Tibial nerve (tissue), 4 donors: ENCODE measurements at regions not wholly inside any gene's neighbourhood (a gene's known extent, or its start where the extent isn't known, plus 50 kb on each side); places are given as distances from the start of the nearest gene placed in this dataset.

Source experiments
- DNase-seq, 2 donors: peaks; one replicate each; pipeline ENCODE4 v3.0.0-alpha.2; 2019; ENCODE audit warnings: low spot score in 2 of 2
- H3K27ac ChIP-seq, 4 donors: fragments of 200-600 bp; sonication (generic) in 3 of 4; one replicate each; pipeline ENCODE4 v1.5.1; 2017 to 2019; ENCODE audit warnings: mild to moderate bottlenecking in 1 of 4
- H3K27me3 ChIP-seq, 2 donors: fragments of 200-600 bp; sonication (generic) in 1 of 2; one replicate each; pipeline versions ENCODE4 v1.5.1 to v1.6.0; 2017 to 2019
- H3K36me3 ChIP-seq, 3 donors: fragments of 200-600 bp; sonication (generic); one replicate each; pipeline ENCODE4 v1.5.1; 2018 to 2019
- H3K4me1 ChIP-seq, 4 donors: fragments of 200-600 bp; sonication (generic) in 3 of 4; one replicate each; pipeline ENCODE4 v1.5.1; 2017 to 2019
- H3K4me3 ChIP-seq, 4 donors: fragments of 200-600 bp; sonication (generic) in 3 of 4; one replicate each; pipeline ENCODE4 v1.5.1; 2017 to 2019; ENCODE audit warnings: mild to moderate bottlenecking in 1 of 4, moderate library complexity in 1 of 4
- H3K9me3 ChIP-seq, 4 donors: fragments of 200-600 bp; sonication (generic) in 3 of 4; one replicate each; pipeline ENCODE4 v1.5.1; 2017 to 2019
- EP300 ChIP-seq, 2 donors: sonication (generic); formaldehyde crosslinking; IDR thresholded peaks; one replicate each; pipeline ENCODE4 v1.6.1; 2017; ENCODE audit warnings: antibody characterized with exemption in 2 of 2, mild to moderate bottlenecking in 1 of 2
- POLR2A ChIP-seq, 2 donors: fragments of 450-650 bp; IDR thresholded peaks; one replicate each; pipeline ENCODE4 v1.6.1; 2017; ENCODE audit warnings: antibody characterized with exemption in 2 of 2, mild to moderate bottlenecking in 2 of 2, moderate library complexity in 2 of 2
- WGBS, 2 donors: methylation state at CpG; one replicate each; pipeline ENCODE4 v1.1.5; 2018; 5-methylcytosine and 5-hydroxymethylcytosine counted together
- TF ChIP-seq, protein P1 (sequence below), 5 experiments: fragments of 200-600 bp in 3 of 5; fragments of 450-650 bp in 2 of 5; sonication (generic) in 3 of 5; IDR thresholded peaks; one replicate each; pipeline ENCODE4 v1.5.1; 2016 to 2019; ENCODE audit warnings: antibody characterized with exemption in 5 of 5, mild to moderate bottlenecking in 3 of 5, moderate library complexity in 2 of 5

DNA sequence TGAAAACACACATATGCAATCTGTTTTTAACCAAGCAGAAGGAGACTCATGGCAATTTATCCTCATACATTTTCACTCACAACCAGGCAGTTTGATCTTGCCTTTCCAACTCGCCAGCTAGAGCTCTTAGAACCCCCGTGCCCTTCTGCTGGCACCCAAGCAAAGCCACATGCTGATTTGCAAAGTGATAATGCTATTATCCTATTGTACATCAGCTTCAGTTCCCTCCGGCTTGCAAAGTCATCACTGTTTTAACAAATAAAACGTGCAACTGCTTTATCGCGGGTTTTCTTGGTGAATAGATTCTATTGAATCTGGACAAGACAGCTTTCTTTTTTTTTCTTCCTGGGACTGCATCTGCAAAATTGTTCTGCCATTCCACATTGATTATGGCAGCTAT lies 314.6 kb downstream of the LNPK start:
- WGBS, 2 donors = 46 to 49% methylated on average over 6 of the region's 6 CpGs

DNA sequence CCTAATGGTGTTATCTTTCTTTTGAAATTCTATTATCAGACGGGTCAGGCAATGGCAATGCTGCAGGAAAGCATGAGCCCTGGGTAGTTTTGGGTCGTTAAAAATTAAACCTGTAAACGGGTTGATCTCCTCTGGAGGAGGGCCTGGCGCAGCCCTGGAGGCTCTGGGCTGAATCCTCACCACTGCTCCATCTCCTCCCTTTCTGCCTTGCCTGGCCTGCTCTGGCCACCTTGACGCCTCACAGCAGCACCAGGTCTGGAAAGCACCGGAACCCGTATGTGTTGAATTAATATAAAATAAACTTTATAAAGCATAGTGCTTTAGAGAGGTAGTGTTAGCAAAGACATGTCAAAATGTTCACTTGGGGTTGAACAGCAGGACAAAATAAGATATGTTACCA lies 316.1 kb downstream of the LNPK start:
- Histone ChIP-seq H3K27ac (no peak overlapping the region), H3K27me3 (peaks cover 0 to 33% of the 10 kb centered on the region in 2 donors), H3K36me3 (no peaks in the 10 kb centered on the region), H3K4me1 (no peaks in the 10 kb centered on the region), H3K4me3 (no peak overlapping the region), H3K9me3 (no peaks in the 10 kb centered on the region)
- no peak for DNase-seq
- WGBS, 2 donors = 71 to 73% methylated on average over 7 of the region's 7 CpGs
- no peak for TF ChIP-seq EP300 (IDR thresholded peaks at IDR 0.05)
- TF ChIP-seq POLR2A (IDR thresholded peaks at IDR 0.05) = no peak
- TF ChIP-seq, protein P1, sequence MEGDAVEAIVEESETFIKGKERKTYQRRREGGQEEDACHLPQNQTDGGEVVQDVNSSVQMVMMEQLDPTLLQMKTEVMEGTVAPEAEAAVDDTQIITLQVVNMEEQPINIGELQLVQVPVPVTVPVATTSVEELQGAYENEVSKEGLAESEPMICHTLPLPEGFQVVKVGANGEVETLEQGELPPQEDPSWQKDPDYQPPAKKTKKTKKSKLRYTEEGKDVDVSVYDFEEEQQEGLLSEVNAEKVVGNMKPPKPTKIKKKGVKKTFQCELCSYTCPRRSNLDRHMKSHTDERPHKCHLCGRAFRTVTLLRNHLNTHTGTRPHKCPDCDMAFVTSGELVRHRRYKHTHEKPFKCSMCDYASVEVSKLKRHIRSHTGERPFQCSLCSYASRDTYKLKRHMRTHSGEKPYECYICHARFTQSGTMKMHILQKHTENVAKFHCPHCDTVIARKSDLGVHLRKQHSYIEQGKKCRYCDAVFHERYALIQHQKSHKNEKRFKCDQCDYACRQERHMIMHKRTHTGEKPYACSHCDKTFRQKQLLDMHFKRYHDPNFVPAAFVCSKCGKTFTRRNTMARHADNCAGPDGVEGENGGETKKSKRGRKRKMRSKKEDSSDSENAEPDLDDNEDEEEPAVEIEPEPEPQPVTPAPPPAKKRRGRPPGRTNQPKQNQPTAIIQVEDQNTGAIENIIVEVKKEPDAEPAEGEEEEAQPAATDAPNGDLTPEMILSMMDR (IDR thresholded peaks at IDR 0.05) = no peak

More for the DNA sequence above, 314.6 kb downstream of the LNPK start:
- Histone ChIP-seq H3K27ac (no peak overlapping the region), H3K27me3 (peaks cover 0 to 25% of the 10 kb centered on the region in 2 donors), H3K9me3 (no peaks in the 10 kb centered on the region), H3K36me3 (no peaks in the 10 kb centered on the region), H3K4me3 (no peak overlapping the region), H3K4me1 (no peaks in the 10 kb centered on the region)
- TF ChIP-seq POLR2A (IDR thresholded peaks at IDR 0.05) (no peak), EP300 (IDR thresholded peaks at IDR 0.05) (no peak)
- TF ChIP-seq, protein P1 (IDR thresholded peaks at IDR 0.05) = no peak
- no peak for DNase-seq

DNA sequence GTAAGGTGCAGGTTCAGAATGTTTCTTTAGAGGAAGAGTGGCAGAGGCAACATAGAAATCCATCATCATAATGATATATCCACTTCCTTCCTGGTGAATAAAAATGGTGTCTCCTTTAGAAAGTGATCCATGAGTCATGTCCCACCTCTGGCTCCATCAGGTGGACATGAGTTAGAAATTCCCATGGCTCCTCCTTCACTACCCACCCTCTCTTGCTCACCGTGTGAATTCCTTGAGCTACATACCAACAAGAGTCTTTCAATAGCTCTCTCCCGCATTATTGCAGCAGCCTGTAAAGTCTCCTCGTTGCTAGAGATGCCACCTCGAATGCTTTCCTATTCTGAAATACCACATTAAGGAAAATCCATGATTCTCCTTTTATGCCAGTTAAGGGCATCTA lies 317.6 kb downstream of the LNPK start:
- Histone ChIP-seq H3K4me1 (no peaks in the 10 kb centered on the region), H3K9me3 (no peaks in the 10 kb centered on the region), H3K27ac (no peak overlapping the region), H3K27me3 (peaks cover 0 to 31% of the 10 kb centered on the region in 2 donors), H3K4me3 (no peak overlapping the region), H3K36me3 (no peaks in the 10 kb centered on the region)
- no peak for DNase-seq
- TF ChIP-seq POLR2A (IDR thresholded peaks at IDR 0.05) = no peak
- TF ChIP-seq, protein P1 (IDR thresholded peaks at IDR 0.05) = no peak
- TF ChIP-seq EP300 (IDR thresholded peaks at IDR 0.05) = no peak
- WGBS, 2 donors = 49 to 78% methylated on average over 4 of the region's 4 CpGs

DNA sequence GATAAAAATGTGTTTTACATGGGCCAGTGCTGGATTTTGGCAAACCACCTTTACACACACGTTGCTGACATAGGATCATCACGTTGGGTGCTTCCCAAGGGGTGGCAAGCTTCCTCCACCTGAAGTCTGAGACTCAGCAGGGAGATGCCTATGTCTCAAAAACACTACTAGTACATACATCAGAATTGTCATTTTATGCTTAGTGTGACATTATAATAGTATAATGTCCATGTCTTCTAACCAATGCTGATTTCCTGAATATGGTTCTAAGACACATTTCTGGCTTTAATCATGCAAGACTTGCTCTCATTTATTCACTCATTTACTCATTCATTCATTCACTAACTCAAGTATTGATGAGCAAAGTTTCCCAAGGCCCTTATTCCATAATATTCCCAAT lies 322.3 kb downstream of the LNPK start:
- H3K9me3 ChIP-seq = no peaks in the 10 kb centered on the region
- WGBS, 2 donors = 71 to 78% methylated on average over 2 of the region's 2 CpGs
- no peak overlapping the region for H3K4me3 ChIP-seq
- H3K36me3 ChIP-seq = no peaks in the 10 kb centered on the region
- TF ChIP-seq POLR2A (IDR thresholded peaks at IDR 0.05) (no peak), EP300 (IDR thresholded peaks at IDR 0.05) (no peak)
- TF ChIP-seq, protein P1 (IDR thresholded peaks at IDR 0.05) = no peak
- peaks cover 0 to 20% of the 10 kb centered on the region in 2 donors for H3K27me3 ChIP-seq
- H3K4me1 ChIP-seq = no peaks in the 10 kb centered on the region
- DNase-seq = no peak
- H3K27ac ChIP-seq = no peak overlapping the region

DNA sequence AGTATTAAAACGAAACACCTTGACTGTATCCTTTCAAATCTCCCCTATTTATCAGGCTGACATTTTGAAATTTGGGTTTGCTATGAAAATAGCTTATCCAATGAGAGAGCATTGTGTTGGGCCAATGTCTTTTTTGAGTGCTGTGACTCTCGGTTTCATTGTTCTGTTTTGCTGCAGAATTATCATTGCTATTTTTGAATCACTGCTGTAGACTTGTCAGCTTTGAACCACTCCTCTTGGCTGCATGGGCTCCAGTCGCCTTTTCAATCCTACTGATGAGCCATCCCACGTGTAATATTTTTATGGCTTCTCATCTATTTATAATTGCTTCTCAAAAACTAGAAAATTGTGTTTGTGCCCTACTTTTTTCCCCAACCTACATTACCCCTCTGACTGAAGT lies 322.8 kb downstream of the LNPK start:
- Histone ChIP-seq H3K36me3 (no peaks in the 10 kb centered on the region), H3K4me1 (no peaks in the 10 kb centered on the region), H3K27ac (no peak overlapping the region), H3K9me3 (peaks cover 0 to 3% (median 0%) of the 10 kb centered on the region in 4 donors), H3K4me3 (no peak overlapping the region), H3K27me3 (peaks cover 0 to 16% of the 10 kb centered on the region in 2 donors)
- 77 to 81% methylated on average over 4 of the region's 4 CpGs for WGBS, 2 donors
- TF ChIP-seq, protein P1 (IDR thresholded peaks at IDR 0.05) = no peak
- TF ChIP-seq POLR2A (IDR thresholded peaks at IDR 0.05) (no peak), EP300 (IDR thresholded peaks at IDR 0.05) (no peak)
- no peak for DNase-seq
